Spinal cord (tissue), 9 donors: ENCODE measurements at regions not wholly inside any gene's neighbourhood (a gene's known extent, or its start where the extent isn't known, plus 50 kb on each side); places are given as distances from the start of the nearest gene placed in this dataset.

ENCODE experiments used
- DNase-seq, 6 donors: peaks; one replicate each; pipeline versions ENCODE4 v3.0.0 to v3.0.0-alpha.2; 2013 to 2015; ENCODE audit warnings: low spot score in 6 of 6, low read depth in 4 of 6
- H3K27ac ChIP-seq: one replicate; pipeline ENCODE4 v1.5.1; 2013; ENCODE audit warnings: low read depth, low read length, control low read depth
- H3K27me3 ChIP-seq: one replicate; pipeline ENCODE4 v1.6.1; 2013; ENCODE audit warnings: low read length; ENCODE audit not compliant: control insufficient read depth, insufficient read depth
- H3K36me3 ChIP-seq: one replicate; pipeline ENCODE4 v1.6.1; 2013; ENCODE audit warnings: low read length; ENCODE audit not compliant: control insufficient read depth, insufficient read depth
- H3K4me1 ChIP-seq: one replicate; pipeline ENCODE4 v1.6.1; 2013; ENCODE audit warnings: low read length; ENCODE audit not compliant: control insufficient read depth, insufficient read depth
- H3K4me3 ChIP-seq: one replicate; pipeline ENCODE4 v1.5.1; 2013; ENCODE audit warnings: low read depth, low read length, control low read depth
- H3K9me3 ChIP-seq: one replicate; pipeline ENCODE4 v1.6.1; 2013; ENCODE audit warnings: low read length; ENCODE audit not compliant: control insufficient read depth, insufficient read depth
- WGBS: methylation state at CpG from one replicate; pipeline ENCODE4 v1.1.5; 2013; ENCODE audit warnings: missing lambda C conversion rate; ENCODE audit not compliant: insufficient coverage; 5-methylcytosine and 5-hydroxymethylcytosine counted together
- donor health status: healthy.

- no peak overlapping the region for H3K4me3 ChIP-seq
- no peaks in the 10 kb centered on the region for H3K9me3 ChIP-seq
- DNase-seq: no peak
- H3K4me1 ChIP-seq: peaks cover 2% of the 10 kb centered on the region
- H3K27ac ChIP-seq: no peak overlapping the region
- H3K36me3 ChIP-seq: no peaks in the 10 kb centered on the region
- 87% methylated on average over 3 of the region's 3 CpGs for WGBS
- H3K27me3 ChIP-seq: no peaks in the 10 kb centered on the region
These were observed 132.9 kb upstream of the ZBED5 start for GRCh38 chr11:10990637-10991193.

- Histone ChIP-seq H3K27me3 (peaks cover under 1% of the 10 kb centered on the region), H3K4me3 (no peak overlapping the region), H3K27ac (no peak overlapping the region), H3K9me3 (no peaks in the 10 kb centered on the region), H3K36me3 (no peaks in the 10 kb centered on the region), H3K4me1 (peaks cover 2% of the 10 kb centered on the region)
- no peak for DNase-seq
- 72% methylated on average over 2 of the region's 4 CpGs for WGBS
These were observed 132.3 kb upstream of the ZBED5 start for GRCh38 chr11:10990160-10990559.

GRCh38 chr11:10986006-10986405 is 128.2 kb upstream of the ZBED5 start:
- Histone ChIP-seq H3K27me3 (peaks cover 2% of the 10 kb centered on the region), H3K4me3 (no peak overlapping the region), H3K36me3 (no peaks in the 10 kb centered on the region), H3K9me3 (no peaks in the 10 kb centered on the region), H3K27ac (no peak overlapping the region), H3K4me1 (no peaks in the 10 kb centered on the region)
- DNase-seq: no peak
- 96% methylated on average over 2 of the region's 2 CpGs for WGBS

GRCh38 chr11:10984742-10985141 is 126.9 kb upstream of the ZBED5 start:
- WGBS: 88% methylated on average over 4 of the region's 5 CpGs
- Histone ChIP-seq H3K27me3 (peaks cover 2% of the 10 kb centered on the region), H3K9me3 (peaks cover 3% of the 10 kb centered on the region), H3K4me1 (no peaks in the 10 kb centered on the region), H3K27ac (no peak overlapping the region), H3K4me3 (no peak overlapping the region), H3K36me3 (no peaks in the 10 kb centered on the region)
- DNase-seq: no peak

GRCh38 chr11:10984250-10984649 is 126.4 kb upstream of the ZBED5 start:
- no peak for DNase-seq
- peaks cover 3% of the 10 kb centered on the region for H3K9me3 ChIP-seq
- 93% methylated on average over 4 of the region's 4 CpGs for WGBS
- H3K4me1 ChIP-seq: no peaks in the 10 kb centered on the region
- no peak overlapping the region for H3K27ac ChIP-seq
- no peak overlapping the region for H3K4me3 ChIP-seq
- H3K36me3 ChIP-seq: no peaks in the 10 kb centered on the region
- H3K27me3 ChIP-seq: peaks cover 2% of the 10 kb centered on the region

GRCh38 chr11:10982704-10983510 is 125.1 kb upstream of the ZBED5 start:
- H3K27ac ChIP-seq: no peak overlapping the region
- peaks cover 3% of the 10 kb centered on the region for H3K9me3 ChIP-seq
- WGBS: 62% methylated on average over 2 of the region's 6 CpGs
- peak in 1 of 6 donors; percentile 42 for DNase-seq
- H3K27me3 ChIP-seq: peaks cover 2% of the 10 kb centered on the region
- no peaks in the 10 kb centered on the region for H3K4me1 ChIP-seq
- H3K36me3 ChIP-seq: no peaks in the 10 kb centered on the region
- no peak overlapping the region for H3K4me3 ChIP-seq

GRCh38 chr11:10979529-10979928 is 121.7 kb upstream of the ZBED5 start:
- DNase-seq: no peak
- H3K27me3 ChIP-seq: no peaks in the 10 kb centered on the region
- no peaks in the 10 kb centered on the region for H3K4me1 ChIP-seq
- H3K9me3 ChIP-seq: peaks cover 3% of the 10 kb centered on the region
- no peak overlapping the region for H3K4me3 ChIP-seq
- no peaks in the 10 kb centered on the region for H3K36me3 ChIP-seq
- H3K27ac ChIP-seq: no peak overlapping the region
- WGBS: no CpG with 5 or more reads among the region's 3 CpGs

- Histone ChIP-seq H3K27ac (no peak overlapping the region), H3K4me3 (no peak overlapping the region), H3K4me1 (peaks cover 6% of the 10 kb centered on the region), H3K9me3 (peaks cover 3% of the 10 kb centered on the region), H3K27me3 (no peaks in the 10 kb centered on the region), H3K36me3 (no peaks in the 10 kb centered on the region)
- WGBS: no CpG with 5 or more reads among the region's 1 CpG
- DNase-seq: no peak
These were observed 120.3 kb upstream of the ZBED5 start for GRCh38 chr11:10978198-10978597.

- Histone ChIP-seq H3K27ac (peak overlapping the region; percentile 61), H3K9me3 (peaks cover under 1% of the 10 kb centered on the region), H3K4me1 (peaks cover 10% of the 10 kb centered on the region), H3K36me3 (no peaks in the 10 kb centered on the region), H3K27me3 (no peaks in the 10 kb centered on the region), H3K4me3 (no peak overlapping the region)
- no CpG with 5 or more reads among the region's 2 CpGs for WGBS
- peak in 2 of 6 donors; percentile 67 to 78 for DNase-seq
These were observed 117.5 kb upstream of the ZBED5 start for GRCh38 chr11:10975287-10975721.

- H3K27ac ChIP-seq: peak overlapping the region; percentile 88
These were observed 115.6 kb upstream of the ZBED5 start for GRCh38 chr11:10973416-10973815.

More at GRCh38 chr11:10973416-10973815, 115.6 kb upstream of the ZBED5 start:
- no peaks in the 10 kb centered on the region for H3K9me3 ChIP-seq
- H3K4me3 ChIP-seq: no peak overlapping the region
- DNase-seq: peak in 5 of 6 donors; percentile 40 to 92 (median 76)
- 29% methylated on average over 1 of the region's 1 CpG for WGBS
- peaks cover 10% of the 10 kb centered on the region for H3K4me1 ChIP-seq
- no peaks in the 10 kb centered on the region for H3K27me3 ChIP-seq
- H3K36me3 ChIP-seq: no peaks in the 10 kb centered on the region
